PFSK-1 (cell line): ENCODE measurements at regions not wholly inside any gene's neighbourhood (a gene's known extent, or its start where the extent isn't known, plus 50 kb on each side); places are given as distances from the start of the nearest gene placed in this dataset.

ENCODE experiments used
- FOXP2 ChIP-seq: optimal IDR thresholded peaks from 2 replicates; pipeline ENCODE3; 2011; ENCODE audit warnings: borderline replicate concordance, control low read depth, inconsistent platforms; ENCODE audit not compliant: insufficient read depth; ENCODE audit errors: extremely low read length, extremely low read depth
- POLR2AphosphoS5 ChIP-seq: IDR thresholded peaks from 2 replicates; pipeline ENCODE4 v1.6.1; 2012; ENCODE audit warnings: low read depth, mild to moderate bottlenecking, control low read depth, low read length, moderate library complexity
- SIN3A ChIP-seq: IDR thresholded peaks from 2 replicates; pipeline ENCODE4 v1.6.1; 2012; ENCODE audit warnings: mild to moderate bottlenecking, low read length, moderate library complexity, borderline replicate concordance; ENCODE audit not compliant: insufficient read depth
- TAF1 ChIP-seq: IDR thresholded peaks from 2 replicates; pipeline ENCODE4 v1.6.1; 2012; ENCODE audit warnings: low read length, control low read depth, borderline replicate concordance; ENCODE audit not compliant: insufficient read depth
- TF ChIP-seq, protein P1 (sequence below), 2 experiments: IDR thresholded peaks; 2 replicates each; pipeline versions ENCODE4 v1.6.1 to v1.8.0; 2011 to 2012; ENCODE audit warnings: low read depth in 2 of 2, low read length in 2 of 2, control low read depth in 1 of 2, inconsistent platforms in 1 of 2, mild to moderate bottlenecking in 1 of 2, moderate library complexity in 1 of 2; ENCODE audit not compliant: insufficient read depth in 1 of 2

DNA sequence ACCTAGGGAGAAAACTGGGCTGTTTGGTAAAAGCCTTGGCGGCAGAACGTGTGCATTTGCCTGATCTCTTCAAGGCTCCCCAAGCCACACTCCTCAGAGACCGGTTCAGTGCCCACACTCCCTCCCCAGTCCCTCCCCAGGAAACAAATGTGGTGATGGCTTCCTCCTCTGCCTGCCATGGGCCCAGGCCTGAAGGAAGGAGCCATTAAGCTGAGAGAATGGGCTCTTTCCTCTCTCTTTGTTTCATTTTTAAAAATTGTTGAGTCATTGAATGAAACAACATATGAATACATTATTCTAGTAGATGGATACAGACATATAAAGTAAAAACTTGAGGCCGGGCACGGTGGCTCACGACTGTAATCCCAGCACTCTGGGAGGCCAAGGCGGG, 50.6 kb upstream of the YWHAQ start:
- TF ChIP-seq, protein P1, sequence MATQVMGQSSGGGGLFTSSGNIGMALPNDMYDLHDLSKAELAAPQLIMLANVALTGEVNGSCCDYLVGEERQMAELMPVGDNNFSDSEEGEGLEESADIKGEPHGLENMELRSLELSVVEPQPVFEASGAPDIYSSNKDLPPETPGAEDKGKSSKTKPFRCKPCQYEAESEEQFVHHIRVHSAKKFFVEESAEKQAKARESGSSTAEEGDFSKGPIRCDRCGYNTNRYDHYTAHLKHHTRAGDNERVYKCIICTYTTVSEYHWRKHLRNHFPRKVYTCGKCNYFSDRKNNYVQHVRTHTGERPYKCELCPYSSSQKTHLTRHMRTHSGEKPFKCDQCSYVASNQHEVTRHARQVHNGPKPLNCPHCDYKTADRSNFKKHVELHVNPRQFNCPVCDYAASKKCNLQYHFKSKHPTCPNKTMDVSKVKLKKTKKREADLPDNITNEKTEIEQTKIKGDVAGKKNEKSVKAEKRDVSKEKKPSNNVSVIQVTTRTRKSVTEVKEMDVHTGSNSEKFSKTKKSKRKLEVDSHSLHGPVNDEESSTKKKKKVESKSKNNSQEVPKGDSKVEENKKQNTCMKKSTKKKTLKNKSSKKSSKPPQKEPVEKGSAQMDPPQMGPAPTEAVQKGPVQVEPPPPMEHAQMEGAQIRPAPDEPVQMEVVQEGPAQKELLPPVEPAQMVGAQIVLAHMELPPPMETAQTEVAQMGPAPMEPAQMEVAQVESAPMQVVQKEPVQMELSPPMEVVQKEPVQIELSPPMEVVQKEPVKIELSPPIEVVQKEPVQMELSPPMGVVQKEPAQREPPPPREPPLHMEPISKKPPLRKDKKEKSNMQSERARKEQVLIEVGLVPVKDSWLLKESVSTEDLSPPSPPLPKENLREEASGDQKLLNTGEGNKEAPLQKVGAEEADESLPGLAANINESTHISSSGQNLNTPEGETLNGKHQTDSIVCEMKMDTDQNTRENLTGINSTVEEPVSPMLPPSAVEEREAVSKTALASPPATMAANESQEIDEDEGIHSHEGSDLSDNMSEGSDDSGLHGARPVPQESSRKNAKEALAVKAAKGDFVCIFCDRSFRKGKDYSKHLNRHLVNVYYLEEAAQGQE (IDR thresholded peaks at IDR 0.05; ENCODE audit: insufficient read depth in 1 of 2, low read depth in 2 of 2, low read length in 2 of 2), result no peak
- TF ChIP-seq FOXP2, result no peak
- TF ChIP-seq POLR2AphosphoS5, result no peak
- no peak for TF ChIP-seq TAF1
- TF ChIP-seq SIN3A, result no peak

DNA sequence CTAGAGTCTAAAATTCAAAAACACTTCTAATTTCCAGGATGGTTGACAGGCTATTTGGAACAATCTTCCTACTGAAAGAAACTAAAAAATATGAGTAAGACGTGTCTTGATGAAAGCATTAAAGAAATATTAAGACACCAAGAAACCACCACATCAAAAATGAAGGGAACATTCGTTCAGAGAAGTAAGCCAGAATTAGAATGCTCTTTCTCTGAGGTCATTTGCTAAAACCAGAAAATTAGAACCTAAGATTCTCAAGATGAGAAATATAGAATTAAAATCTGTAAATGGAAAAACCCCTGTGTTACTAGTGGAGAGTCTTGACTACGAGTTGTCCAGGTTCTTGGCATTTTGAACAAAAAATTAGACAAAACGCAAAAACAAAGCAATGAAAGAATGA, 54.8 kb upstream of the YWHAQ start:
- TF ChIP-seq TAF1 (no peak), SIN3A (no peak)

DNA sequence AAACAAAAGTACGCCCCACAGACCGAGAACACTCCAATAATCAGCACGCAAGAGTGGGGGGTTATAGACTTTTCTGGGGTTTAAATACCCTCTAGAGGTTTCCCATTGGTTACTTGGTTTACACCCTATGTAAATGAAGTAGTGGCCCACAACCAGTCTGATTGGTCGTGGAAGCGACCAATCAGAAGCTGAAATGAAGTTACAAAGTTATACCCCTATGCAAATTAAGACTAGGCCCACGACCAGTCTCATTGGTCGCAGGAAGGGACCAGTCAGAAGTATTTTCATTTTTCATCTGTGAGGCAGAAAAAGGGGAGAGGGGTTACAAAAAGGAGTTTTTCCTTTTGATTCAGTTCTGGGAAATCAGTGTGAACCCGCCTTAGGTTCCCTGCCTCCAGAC, 55.3 kb upstream of the YWHAQ start:
- TF ChIP-seq, protein P1 (IDR thresholded peaks at IDR 0.05; ENCODE audit: insufficient read depth in 1 of 2, low read depth in 2 of 2, low read length in 2 of 2), result no peak
- TF ChIP-seq FOXP2 (no peak), TAF1 (no peak), SIN3A (no peak), POLR2AphosphoS5 (no peak)

DNA sequence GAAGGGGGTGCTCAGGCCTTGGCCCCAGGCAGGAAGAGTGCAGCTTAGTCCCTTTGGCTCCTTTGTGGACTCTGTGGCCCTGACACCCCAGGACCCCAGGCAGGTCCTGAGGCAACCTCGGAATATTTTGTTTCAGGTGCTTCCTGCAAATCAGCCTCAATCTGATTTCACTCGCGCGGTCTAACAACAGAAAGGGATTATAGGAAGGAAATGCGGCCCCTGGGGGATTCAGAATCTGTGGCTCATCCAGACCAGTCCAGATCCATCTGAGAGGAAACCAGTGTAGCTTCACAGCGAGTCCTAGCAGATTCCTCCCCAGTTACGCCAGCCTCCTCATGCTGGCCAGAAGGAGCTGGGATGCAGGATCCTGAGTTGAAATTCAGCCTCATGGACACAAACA, 59.5 kb upstream of the YWHAQ start:
- TF ChIP-seq TAF1 (no peak), POLR2AphosphoS5 (no peak), SIN3A (no peak), FOXP2 (no peak)
- TF ChIP-seq, protein P1 (IDR thresholded peaks at IDR 0.05; ENCODE audit: insufficient read depth in 1 of 2, low read depth in 2 of 2, low read length in 2 of 2), result no peak

DNA sequence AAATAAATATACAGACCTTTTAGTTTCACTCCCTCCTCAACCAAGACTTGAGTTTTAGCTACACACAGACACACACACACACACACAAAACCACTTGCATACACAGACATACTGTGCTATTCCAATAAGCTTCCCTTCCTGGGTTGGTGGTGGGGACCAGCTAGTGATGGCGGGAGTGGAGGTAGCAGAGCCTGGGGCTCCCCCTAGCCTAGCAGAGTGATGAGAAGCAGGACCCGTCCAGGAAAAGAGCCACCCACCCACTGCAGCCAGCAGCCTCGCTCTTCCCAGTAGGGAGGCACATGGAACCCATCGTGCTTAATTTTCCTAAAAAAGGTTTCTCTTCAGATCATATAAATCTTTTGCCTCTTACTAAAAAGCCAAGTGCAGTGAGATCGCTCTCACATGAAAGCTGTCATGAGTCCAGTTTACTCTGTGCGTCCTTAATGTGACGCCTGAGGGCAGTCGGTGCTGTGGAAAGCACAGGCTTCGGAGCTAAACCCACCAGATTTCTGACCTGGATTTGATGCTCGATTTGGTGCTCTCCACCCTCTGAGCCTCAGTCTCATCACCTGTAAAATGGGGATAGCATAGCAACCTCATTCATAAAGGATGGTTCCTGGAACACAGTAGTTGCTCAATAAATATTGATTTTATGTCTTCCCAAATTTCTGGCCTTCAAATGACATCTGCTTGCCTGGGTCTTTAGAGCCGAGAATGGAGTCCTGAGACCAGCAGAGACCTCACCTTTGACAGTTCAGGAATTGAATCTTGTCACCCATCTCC, 60.1 kb upstream of the YWHAQ start:
- TF ChIP-seq TAF1, result no peak
- TF ChIP-seq, protein P1 (IDR thresholded peaks at IDR 0.05; ENCODE audit: insufficient read depth in 1 of 2, low read depth in 2 of 2, low read length in 2 of 2), result no peak
- no peak for TF ChIP-seq SIN3A
- TF ChIP-seq FOXP2, result no peak
- no peak for TF ChIP-seq POLR2AphosphoS5
